Type B pancreatic cell (in vitro differentiated cells): ENCODE measurements at regions not wholly inside any gene's neighbourhood (a gene's known extent, or its start where the extent isn't known, plus 50 kb on each side); places are given as distances from the start of the nearest gene placed in this dataset.

ENCODE experiments used
- DNase-seq: peaks from one replicate; pipeline ENCODE4 v3.0.0; 2021; ENCODE audit warnings: mixed read lengths; ENCODE audit not compliant: unreplicated experiment; ENCODE audit errors: extremely low spot score
- H3K27ac Mint-ChIP-seq: 2 replicates; pipeline ENCODE4 v1.8.0; 2021; ENCODE audit warnings: mild to moderate bottlenecking, mixed read lengths
- H3K27me3 Mint-ChIP-seq: 2 replicates; pipeline ENCODE4 v1.8.0; 2021; ENCODE audit warnings: mixed read lengths
- H3K36me3 Mint-ChIP-seq: 2 replicates; pipeline ENCODE4 v1.8.0; 2021; ENCODE audit warnings: mixed read lengths
- H3K4me1 Mint-ChIP-seq: one replicate; pipeline ENCODE4 v1.8.0; 2021; ENCODE audit warnings: mixed read lengths; ENCODE audit not compliant: unreplicated experiment
- H3K4me3 Mint-ChIP-seq: 2 replicates; pipeline ENCODE4 v1.8.0; 2021; ENCODE audit warnings: mild to moderate bottlenecking, mixed read lengths
- H3K9me3 Mint-ChIP-seq: 2 replicates; pipeline ENCODE4 v1.8.0; 2021; ENCODE audit warnings: mixed read lengths
- CTCF ChIP-seq: fragments of 200-600 bp; sonication (generic); conservative IDR thresholded peaks from 2 replicates; pipeline ENCODE4 v1.5.0; 2021; ENCODE audit warnings: antibody characterized with exemption, mild to moderate bottlenecking

GRCh38 chr9:120330031-120330430 is 249.9 kb downstream of the CDK5RAP2 start:
- Mint-ChIP-seq H3K9me3 (no peaks in the 10 kb centered on the region), H3K4me1 (peaks cover 7% of the 10 kb centered on the region), H3K27ac (no peak overlapping the region), H3K27me3 (peaks cover 23% of the 10 kb centered on the region), H3K4me3 (no peak overlapping the region), H3K36me3 (no peaks in the 10 kb centered on the region)
- no peak for TF ChIP-seq CTCF
- no peak for DNase-seq

- peaks cover 14% of the 10 kb centered on the region for H3K4me1 Mint-ChIP-seq
- H3K36me3 Mint-ChIP-seq: no peaks in the 10 kb centered on the region
Measured at GRCh38 chr9:120327322-120327721, 252.6 kb downstream of the CDK5RAP2 start.

GRCh38 chr9:120326049-120326693 is 253.8 kb downstream of the CDK5RAP2 start:
- Mint-ChIP-seq H3K4me3 (no peak overlapping the region), H3K27me3 (peaks cover 21% of the 10 kb centered on the region), H3K36me3 (no peaks in the 10 kb centered on the region), H3K9me3 (no peaks in the 10 kb centered on the region), H3K4me1 (peaks cover 14% of the 10 kb centered on the region), H3K27ac (no peak overlapping the region)
- no peak for DNase-seq
- TF ChIP-seq CTCF: no peak

More at GRCh38 chr9:120327322-120327721, 252.6 kb downstream of the CDK5RAP2 start:
- Mint-ChIP-seq H3K4me3 (no peak overlapping the region), H3K27me3 (peaks cover 26% of the 10 kb centered on the region), H3K9me3 (no peaks in the 10 kb centered on the region), H3K27ac (no peak overlapping the region)
- DNase-seq: no peak
- TF ChIP-seq CTCF: no peak

- no peak for DNase-seq
Measured at GRCh38 chr9:120324996-120325642, 254.8 kb downstream of the CDK5RAP2 start.

GRCh38 chr9:120324461-120324860 is 255.5 kb downstream of the CDK5RAP2 start:
- H3K9me3 Mint-ChIP-seq: no peaks in the 10 kb centered on the region
- no peak for DNase-seq
- H3K4me1 Mint-ChIP-seq: peaks cover 14% of the 10 kb centered on the region
- peaks cover 17% of the 10 kb centered on the region for H3K27me3 Mint-ChIP-seq
- no peak overlapping the region for H3K4me3 Mint-ChIP-seq
- no peak overlapping the region for H3K27ac Mint-ChIP-seq
- no peaks in the 10 kb centered on the region for H3K36me3 Mint-ChIP-seq
- TF ChIP-seq CTCF: no peak

More at GRCh38 chr9:120324996-120325642, 254.8 kb downstream of the CDK5RAP2 start:
- Mint-ChIP-seq H3K27ac (no peak overlapping the region), H3K36me3 (no peaks in the 10 kb centered on the region), H3K4me3 (no peak overlapping the region), H3K9me3 (no peaks in the 10 kb centered on the region), H3K4me1 (peaks cover 14% of the 10 kb centered on the region), H3K27me3 (peaks cover 17% of the 10 kb centered on the region)
- TF ChIP-seq CTCF: peak; percentile 33
